Large intestine (tissue), 3 donors: ENCODE measurements at regions not wholly inside any gene's neighbourhood (a gene's known extent, or its start where the extent isn't known, plus 50 kb on each side); places are given as distances from the start of the nearest gene placed in this dataset.

Experiments
- DNase-seq, 2 donors: peaks; one replicate each; pipeline versions ENCODE4 v3.0.0 to v3.0.0-alpha.2; 2013
- H3K27ac ChIP-seq: one replicate; pipeline ENCODE4 v1.5.1; 2013; ENCODE audit warnings: low read length
- H3K27me3 ChIP-seq: 2 replicates; pipeline ENCODE4 v1.6.1; 2013; ENCODE audit warnings: low read length; ENCODE audit not compliant: control insufficient read depth, insufficient read depth
- H3K36me3 ChIP-seq: 2 replicates; pipeline ENCODE4 v1.6.1; 2013; ENCODE audit warnings: low read length; ENCODE audit not compliant: control insufficient read depth, insufficient read depth
- H3K4me1 ChIP-seq: one replicate; pipeline ENCODE4 v1.6.1; 2013; ENCODE audit warnings: low read length; ENCODE audit not compliant: control insufficient read depth, insufficient read depth
- H3K4me3 ChIP-seq: one replicate; pipeline ENCODE4 v1.5.1; 2013; ENCODE audit warnings: low read length
- H3K9me3 ChIP-seq: one replicate; pipeline ENCODE4 v1.6.1; 2013; ENCODE audit warnings: mild to moderate bottlenecking, low read depth, low read length, moderate library complexity; ENCODE audit not compliant: control insufficient read depth
- WGBS: methylation state at CpG from one replicate; pipeline ENCODE4 v1.1.5; 2013; ENCODE audit warnings: low lambda C conversion rate; ENCODE audit not compliant: insufficient coverage; 5-methylcytosine and 5-hydroxymethylcytosine counted together

- WGBS, result 90% methylated on average over 2 of the region's 2 CpGs
- Histone ChIP-seq H3K4me1 (no peaks in the 10 kb centered on the region), H3K27ac (no peak overlapping the region), H3K36me3 (no peaks in the 10 kb centered on the region), H3K27me3 (no peaks in the 10 kb centered on the region), H3K9me3 (peaks cover 2% of the 10 kb centered on the region), H3K4me3 (no peak overlapping the region)
- DNase-seq, result no peak
Measured at GRCh38 chr4:15270201-15270600, 157.6 kb upstream of the C1QTNF7 start.

- Histone ChIP-seq H3K4me1 (no peaks in the 10 kb centered on the region), H3K27me3 (no peaks in the 10 kb centered on the region), H3K27ac (no peak overlapping the region), H3K36me3 (no peaks in the 10 kb centered on the region), H3K4me3 (no peak overlapping the region), H3K9me3 (no peaks in the 10 kb centered on the region)
- 100% methylated on average over 2 of the region's 2 CpGs for WGBS
- no peak for DNase-seq
Measured at GRCh38 chr4:15286041-15286440, 141.8 kb upstream of the C1QTNF7 start.

- Histone ChIP-seq H3K27ac (no peak overlapping the region), H3K27me3 (no peaks in the 10 kb centered on the region), H3K36me3 (no peaks in the 10 kb centered on the region), H3K4me1 (no peaks in the 10 kb centered on the region), H3K9me3 (no peaks in the 10 kb centered on the region), H3K4me3 (no peak overlapping the region)
- no peak for DNase-seq
- no CpG with 5 or more reads among the region's 1 CpG for WGBS
Measured at GRCh38 chr4:15291122-15291521, 136.7 kb upstream of the C1QTNF7 start.

GRCh38 chr4:15293711-15294110 lies 134.1 kb upstream of the C1QTNF7 start:
- no peak overlapping the region for H3K4me3 ChIP-seq
- DNase-seq, result no peak
- WGBS, result no CpG with 5 or more reads among the region's 2 CpGs
- H3K9me3 ChIP-seq, result no peaks in the 10 kb centered on the region
- no peaks in the 10 kb centered on the region for H3K4me1 ChIP-seq
- no peak overlapping the region for H3K27ac ChIP-seq
- H3K27me3 ChIP-seq, result no peaks in the 10 kb centered on the region
- no peaks in the 10 kb centered on the region for H3K36me3 ChIP-seq

GRCh38 chr4:15294202-15294601 lies 133.6 kb upstream of the C1QTNF7 start:
- no peaks in the 10 kb centered on the region for H3K9me3 ChIP-seq
- H3K36me3 ChIP-seq, result no peaks in the 10 kb centered on the region
- H3K27ac ChIP-seq, result no peak overlapping the region
- WGBS, result no CpG with 5 or more reads among the region's 1 CpG
- H3K27me3 ChIP-seq, result no peaks in the 10 kb centered on the region
- H3K4me3 ChIP-seq, result no peak overlapping the region
- no peak for DNase-seq
- H3K4me1 ChIP-seq, result no peaks in the 10 kb centered on the region

- H3K9me3 ChIP-seq, result no peaks in the 10 kb centered on the region
- whole genome bisulfite sequencing, result 78% methylated on average over 2 of the region's 4 CpGs
- H3K4me3 ChIP-seq, result no peak overlapping the region
- H3K4me1 ChIP-seq, result no peaks in the 10 kb centered on the region
- no peaks in the 10 kb centered on the region for H3K27me3 ChIP-seq
- no peak overlapping the region for H3K27ac ChIP-seq
- H3K36me3 ChIP-seq, result no peaks in the 10 kb centered on the region
- DNase-seq, result no peak
Measured at GRCh38 chr4:15294832-15295231, 133.0 kb upstream of the C1QTNF7 start.

GRCh38 chr4:15295421-15296162 lies 132.2 kb upstream of the C1QTNF7 start:
- no peak for DNase-seq
- no peaks in the 10 kb centered on the region for H3K9me3 ChIP-seq
- H3K36me3 ChIP-seq, result no peaks in the 10 kb centered on the region
- H3K4me3 ChIP-seq, result no peak overlapping the region
- H3K4me1 ChIP-seq, result no peaks in the 10 kb centered on the region
- H3K27me3 ChIP-seq, result no peaks in the 10 kb centered on the region
- WGBS, result 100% methylated on average over 2 of the region's 8 CpGs
- no peak overlapping the region for H3K27ac ChIP-seq

- 100% methylated on average over 2 of the region's 3 CpGs for WGBS
- H3K4me1 ChIP-seq, result no peaks in the 10 kb centered on the region
- H3K4me3 ChIP-seq, result no peak overlapping the region
- DNase-seq, result no peak
- H3K27me3 ChIP-seq, result no peaks in the 10 kb centered on the region
- H3K9me3 ChIP-seq, result no peaks in the 10 kb centered on the region
- H3K36me3 ChIP-seq, result no peaks in the 10 kb centered on the region
- no peak overlapping the region for H3K27ac ChIP-seq
Measured at GRCh38 chr4:15297344-15297743, 130.5 kb upstream of the C1QTNF7 start.

- no peaks in the 10 kb centered on the region for H3K27me3 ChIP-seq
- no peaks in the 10 kb centered on the region for H3K36me3 ChIP-seq
- H3K9me3 ChIP-seq, result no peaks in the 10 kb centered on the region
- DNase-seq, result no peak
- no peak overlapping the region for H3K27ac ChIP-seq
- H3K4me1 ChIP-seq, result no peaks in the 10 kb centered on the region
- WGBS, result 83% methylated on average over 1 of the region's 2 CpGs
- no peak overlapping the region for H3K4me3 ChIP-seq
Measured at GRCh38 chr4:15299627-15300026, 128.2 kb upstream of the C1QTNF7 start.

GRCh38 chr4:15303052-15303641 lies 124.7 kb upstream of the C1QTNF7 start:
- Histone ChIP-seq H3K9me3 (no peaks in the 10 kb centered on the region), H3K27me3 (no peaks in the 10 kb centered on the region), H3K27ac (no peak overlapping the region), H3K4me1 (no peaks in the 10 kb centered on the region), H3K36me3 (no peaks in the 10 kb centered on the region), H3K4me3 (no peak overlapping the region)
- 80% methylated on average over 2 of the region's 2 CpGs for WGBS
- DNase-seq, result peak in 1 of 2 donors; percentile 4

- H3K4me3 ChIP-seq, result no peak overlapping the region
- no peak overlapping the region for H3K27ac ChIP-seq
- no peaks in the 10 kb centered on the region for H3K4me1 ChIP-seq
- H3K27me3 ChIP-seq, result no peaks in the 10 kb centered on the region
- 86% methylated on average over 1 of the region's 3 CpGs for WGBS
- no peaks in the 10 kb centered on the region for H3K36me3 ChIP-seq
- no peak for DNase-seq
- no peaks in the 10 kb centered on the region for H3K9me3 ChIP-seq
Measured at GRCh38 chr4:15314974-15315373, 112.9 kb upstream of the C1QTNF7 start.
